PFSK-1 (cell line): ENCODE measurements at regions not wholly inside any gene's neighbourhood (a gene's known extent, or its start where the extent isn't known, plus 50 kb on each side); places are given as distances from the start of the nearest gene placed in this dataset.

ENCODE experiments used
- FOXP2 ChIP-seq: optimal IDR thresholded peaks from 2 replicates; pipeline ENCODE3; 2011; ENCODE audit warnings: borderline replicate concordance, control low read depth, inconsistent platforms; ENCODE audit not compliant: insufficient read depth; ENCODE audit errors: extremely low read length, extremely low read depth
- POLR2AphosphoS5 ChIP-seq: IDR thresholded peaks from 2 replicates; pipeline ENCODE4 v1.6.1; 2012; ENCODE audit warnings: low read depth, mild to moderate bottlenecking, control low read depth, low read length, moderate library complexity
- SIN3A ChIP-seq: IDR thresholded peaks from 2 replicates; pipeline ENCODE4 v1.6.1; 2012; ENCODE audit warnings: mild to moderate bottlenecking, low read length, moderate library complexity, borderline replicate concordance; ENCODE audit not compliant: insufficient read depth
- TAF1 ChIP-seq: IDR thresholded peaks from 2 replicates; pipeline ENCODE4 v1.6.1; 2012; ENCODE audit warnings: low read length, control low read depth, borderline replicate concordance; ENCODE audit not compliant: insufficient read depth
- TF ChIP-seq, protein P1 (sequence below), 2 experiments: IDR thresholded peaks; 2 replicates each; pipeline versions ENCODE4 v1.6.1 to v1.8.0; 2011 to 2012; ENCODE audit warnings: low read depth in 2 of 2, low read length in 2 of 2, control low read depth in 1 of 2, inconsistent platforms in 1 of 2, mild to moderate bottlenecking in 1 of 2, moderate library complexity in 1 of 2; ENCODE audit not compliant: insufficient read depth in 1 of 2

DNA sequence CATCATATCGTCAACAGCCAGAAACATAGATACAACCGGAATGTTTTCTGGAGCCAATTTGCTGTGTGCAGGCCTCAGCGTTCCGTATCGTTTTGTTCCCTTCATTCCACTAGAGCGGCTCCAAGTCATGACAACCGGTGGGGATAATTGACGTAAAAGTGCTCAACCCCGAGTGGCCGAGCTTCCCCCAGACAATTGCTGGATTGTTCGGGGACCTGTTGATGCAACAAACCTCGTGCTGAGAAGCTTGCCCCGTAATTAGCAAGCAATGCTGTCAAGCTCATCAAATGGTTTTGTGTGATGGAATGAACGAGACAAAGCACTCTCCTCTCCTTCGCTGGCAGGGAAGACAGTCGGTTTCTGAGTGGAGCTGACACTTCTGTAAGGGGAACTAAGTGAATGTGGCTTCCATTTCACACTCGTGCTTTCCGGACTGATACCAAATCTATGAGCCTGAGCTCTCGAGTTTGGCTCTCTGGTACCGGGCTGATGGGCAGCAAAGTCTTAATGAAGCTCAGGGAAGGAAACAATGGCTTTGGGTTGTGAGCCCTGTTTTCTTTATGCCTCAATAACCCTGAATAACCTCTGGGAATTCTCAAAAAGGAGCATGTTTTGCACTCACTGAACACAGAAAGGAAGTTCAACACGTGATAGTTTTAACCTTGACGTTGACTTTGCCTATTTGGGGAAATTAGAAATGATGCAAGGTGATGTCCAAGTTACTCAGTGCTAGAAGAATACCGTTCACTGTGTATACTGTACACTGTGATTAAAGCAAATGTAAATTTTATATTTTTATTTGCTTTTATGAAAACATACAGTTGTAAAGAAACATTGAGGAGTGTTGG, 220.5 kb downstream of the BAMBI start:
- TF ChIP-seq POLR2AphosphoS5 = no peak
- TF ChIP-seq TAF1 = no peak
- no peak for TF ChIP-seq FOXP2
- TF ChIP-seq, protein P1, sequence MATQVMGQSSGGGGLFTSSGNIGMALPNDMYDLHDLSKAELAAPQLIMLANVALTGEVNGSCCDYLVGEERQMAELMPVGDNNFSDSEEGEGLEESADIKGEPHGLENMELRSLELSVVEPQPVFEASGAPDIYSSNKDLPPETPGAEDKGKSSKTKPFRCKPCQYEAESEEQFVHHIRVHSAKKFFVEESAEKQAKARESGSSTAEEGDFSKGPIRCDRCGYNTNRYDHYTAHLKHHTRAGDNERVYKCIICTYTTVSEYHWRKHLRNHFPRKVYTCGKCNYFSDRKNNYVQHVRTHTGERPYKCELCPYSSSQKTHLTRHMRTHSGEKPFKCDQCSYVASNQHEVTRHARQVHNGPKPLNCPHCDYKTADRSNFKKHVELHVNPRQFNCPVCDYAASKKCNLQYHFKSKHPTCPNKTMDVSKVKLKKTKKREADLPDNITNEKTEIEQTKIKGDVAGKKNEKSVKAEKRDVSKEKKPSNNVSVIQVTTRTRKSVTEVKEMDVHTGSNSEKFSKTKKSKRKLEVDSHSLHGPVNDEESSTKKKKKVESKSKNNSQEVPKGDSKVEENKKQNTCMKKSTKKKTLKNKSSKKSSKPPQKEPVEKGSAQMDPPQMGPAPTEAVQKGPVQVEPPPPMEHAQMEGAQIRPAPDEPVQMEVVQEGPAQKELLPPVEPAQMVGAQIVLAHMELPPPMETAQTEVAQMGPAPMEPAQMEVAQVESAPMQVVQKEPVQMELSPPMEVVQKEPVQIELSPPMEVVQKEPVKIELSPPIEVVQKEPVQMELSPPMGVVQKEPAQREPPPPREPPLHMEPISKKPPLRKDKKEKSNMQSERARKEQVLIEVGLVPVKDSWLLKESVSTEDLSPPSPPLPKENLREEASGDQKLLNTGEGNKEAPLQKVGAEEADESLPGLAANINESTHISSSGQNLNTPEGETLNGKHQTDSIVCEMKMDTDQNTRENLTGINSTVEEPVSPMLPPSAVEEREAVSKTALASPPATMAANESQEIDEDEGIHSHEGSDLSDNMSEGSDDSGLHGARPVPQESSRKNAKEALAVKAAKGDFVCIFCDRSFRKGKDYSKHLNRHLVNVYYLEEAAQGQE (IDR thresholded peaks at IDR 0.05; ENCODE audit: insufficient read depth in 1 of 2, low read depth in 2 of 2, low read length in 2 of 2) = no peak
- TF ChIP-seq SIN3A = no peak

DNA sequence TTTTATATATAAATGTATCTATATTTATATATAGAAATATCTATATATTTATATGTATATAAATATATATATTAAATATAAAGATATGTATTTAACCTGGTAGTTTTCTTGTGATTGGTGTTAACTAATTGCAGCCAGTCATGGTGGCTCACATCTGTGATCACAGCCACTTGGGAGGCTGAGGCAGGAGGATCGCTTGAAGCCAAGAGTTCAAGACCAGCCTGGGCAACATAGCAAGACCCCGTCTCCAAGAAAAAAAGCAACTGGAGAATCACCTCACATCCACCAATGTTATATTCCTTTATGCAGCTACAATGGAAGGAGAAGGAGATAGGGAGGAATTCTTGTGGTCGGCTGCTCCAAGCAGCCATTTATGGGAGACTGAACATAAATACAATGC, 224.9 kb downstream of the BAMBI start:
- TF ChIP-seq, protein P1 (IDR thresholded peaks at IDR 0.05; ENCODE audit: insufficient read depth in 1 of 2, low read depth in 2 of 2, low read length in 2 of 2) = no peak
- TF ChIP-seq TAF1 (no peak), FOXP2 (no peak), POLR2AphosphoS5 (no peak), SIN3A (no peak)

DNA sequence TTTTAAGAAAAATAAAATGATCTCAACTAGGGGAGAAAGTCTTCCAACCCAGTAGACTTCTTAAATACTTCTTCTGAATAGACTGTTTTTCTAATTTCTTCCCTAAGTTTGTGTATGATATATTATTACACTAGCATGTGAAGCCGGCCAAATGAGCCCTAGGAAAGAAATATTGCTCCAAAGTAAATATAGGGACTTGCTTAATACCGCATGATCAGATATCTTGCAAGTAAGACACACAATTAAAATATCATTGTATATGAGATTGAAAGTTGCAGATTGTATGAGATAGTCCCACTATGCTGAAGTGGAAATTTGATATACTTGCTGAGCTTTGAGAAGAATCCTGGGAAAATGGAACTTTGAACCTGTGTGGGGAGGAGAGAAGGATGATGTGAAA, 225.7 kb downstream of the BAMBI start:
- TF ChIP-seq SIN3A (no peak), FOXP2 (no peak), POLR2AphosphoS5 (no peak)

DNA sequence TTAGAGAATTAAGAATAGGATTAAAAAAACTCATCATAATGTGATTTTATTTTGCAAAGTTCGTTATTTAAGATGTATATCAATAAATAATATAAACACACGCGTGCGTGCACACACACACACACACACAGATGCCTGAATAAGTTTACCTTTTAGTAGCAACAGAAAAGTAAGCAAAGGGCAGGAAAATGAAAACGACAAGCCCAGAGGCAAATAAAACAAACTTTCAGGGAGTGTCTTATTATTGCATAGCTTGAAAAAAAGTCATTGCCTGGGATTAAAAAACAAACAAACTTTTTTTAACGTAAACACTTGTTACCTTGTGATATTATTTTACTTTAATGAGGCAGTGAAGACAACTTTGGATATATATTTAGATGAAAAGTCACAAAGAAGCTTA, 226.4 kb downstream of the BAMBI start:
- TF ChIP-seq, protein P1 (IDR thresholded peaks at IDR 0.05; ENCODE audit: insufficient read depth in 1 of 2, low read depth in 2 of 2, low read length in 2 of 2) = no peak
- TF ChIP-seq FOXP2 (no peak), POLR2AphosphoS5 (no peak), TAF1 (no peak), SIN3A (no peak)

DNA sequence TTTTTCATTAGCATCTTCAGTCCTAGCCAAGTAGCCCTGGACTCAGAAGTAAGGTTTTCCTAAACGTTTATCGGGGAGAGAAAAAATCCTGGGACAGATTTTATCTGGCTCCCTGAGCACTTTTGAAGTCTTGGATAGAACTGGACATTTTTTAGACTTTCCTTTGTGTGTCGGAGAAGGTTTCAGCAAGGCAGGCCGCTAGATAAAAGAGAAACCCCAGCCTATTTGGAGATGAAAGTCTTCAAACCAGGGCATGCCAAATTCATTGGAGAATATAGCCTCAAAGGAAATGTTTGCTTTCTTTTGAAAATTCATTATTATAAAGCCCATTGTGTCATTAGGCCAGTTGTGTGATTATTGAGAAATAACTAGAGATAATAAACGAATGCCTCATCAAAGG, 228.1 kb downstream of the BAMBI start:
- TF ChIP-seq FOXP2 (no peak), POLR2AphosphoS5 (no peak), TAF1 (no peak), SIN3A (no peak)
- TF ChIP-seq, protein P1 (IDR thresholded peaks at IDR 0.05; ENCODE audit: insufficient read depth in 1 of 2, low read depth in 2 of 2, low read length in 2 of 2) = no peak
